WERI-Rb-1 (cell line): ENCODE measurements at regions not wholly inside any gene's neighbourhood (a gene's known extent, or its start where the extent isn't known, plus 50 kb on each side); places are given as distances from the start of the nearest gene placed in this dataset.

Experiments used
- DNase-seq: peaks from one replicate; pipeline ENCODE4 v3.0.0-alpha.2; 2020
- H3K27ac ChIP-seq: fragments of 250-450 bp; sonication (Bioruptor Pico); 2 replicates; pipeline ENCODE4 v1.5.1; 2020; ENCODE audit warnings: mild to moderate bottlenecking, moderate library complexity
- H3K27me3 ChIP-seq: fragments of 250-450 bp; sonication (Bioruptor Pico); 2 replicates; pipeline ENCODE4 v1.5.1; 2021; ENCODE audit warnings: mild to moderate bottlenecking, low read depth, moderate library complexity; ENCODE audit not compliant: insufficient read depth, severe bottlenecking
- H3K36me3 ChIP-seq: fragments of 250-450 bp; sonication (Bioruptor Pico); 2 replicates; pipeline ENCODE4 v1.5.1; 2020; ENCODE audit warnings: mild to moderate bottlenecking, moderate library complexity
- H3K4me3 ChIP-seq: 2 replicates; pipeline ENCODE4 v1.5.1; 2011; ENCODE audit warnings: low read depth, mild to moderate bottlenecking, control low read depth, low read length
- H3K9me3 ChIP-seq: fragments of 250-450 bp; sonication (Bioruptor Pico); 2 replicates; pipeline ENCODE4 v1.5.1; 2021; ENCODE audit warnings: mild to moderate bottlenecking, moderate library complexity; ENCODE audit not compliant: severe bottlenecking
- TF ChIP-seq, protein P1 (sequence below): IDR thresholded peaks from 2 replicates; pipeline ENCODE4 v1.5.1; 2011; ENCODE audit warnings: low read depth, mild to moderate bottlenecking, control low read depth, inconsistent platforms, low read length

DNA sequence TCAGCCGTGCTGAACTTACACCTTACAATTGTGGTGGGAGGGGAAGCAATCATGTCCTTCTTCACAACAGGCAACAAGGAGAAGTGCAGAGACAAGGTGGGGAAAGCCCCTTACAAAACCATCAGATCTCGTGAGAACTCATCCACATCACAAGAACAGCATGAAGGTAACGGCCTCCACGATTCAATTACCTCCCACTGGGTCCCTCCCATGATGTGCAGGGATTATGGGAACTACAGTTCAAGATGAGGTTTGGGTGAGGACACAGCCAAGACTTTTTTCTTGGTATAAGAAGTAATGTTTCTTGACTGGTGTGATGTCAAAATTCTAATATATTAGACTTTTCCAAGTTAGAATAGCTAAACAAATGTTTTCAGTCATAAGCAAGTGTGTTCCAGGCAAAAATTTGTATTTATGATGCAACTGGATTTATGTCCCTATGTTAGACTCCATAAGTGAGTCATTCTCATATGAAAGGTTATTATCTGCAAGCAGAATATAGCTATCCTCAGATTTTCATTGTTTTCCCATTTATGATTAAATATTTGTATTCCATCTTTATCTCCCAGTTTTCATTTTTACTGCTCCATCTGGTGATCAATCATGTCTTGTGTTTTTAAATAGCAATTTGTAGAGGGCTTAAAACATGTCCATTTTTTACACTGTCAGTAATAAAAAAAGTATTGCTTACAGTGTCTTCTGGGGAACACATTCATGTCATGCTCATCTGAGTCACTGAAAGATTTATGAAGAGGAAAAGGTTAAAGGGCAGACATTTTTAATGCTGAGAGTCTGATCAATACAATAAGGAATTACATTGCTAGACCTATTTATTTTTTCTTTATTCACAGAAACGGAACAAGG lies 995.2 kb upstream of the CDH2 start:
- no peak for DNase-seq
- Histone ChIP-seq H3K9me3 (no peaks in the 10 kb centered on the region), H3K4me3 (no peak overlapping the region), H3K27ac (no peak overlapping the region), H3K27me3 (no peaks in the 10 kb centered on the region), H3K36me3 (no peaks in the 10 kb centered on the region)
- TF ChIP-seq, protein P1, sequence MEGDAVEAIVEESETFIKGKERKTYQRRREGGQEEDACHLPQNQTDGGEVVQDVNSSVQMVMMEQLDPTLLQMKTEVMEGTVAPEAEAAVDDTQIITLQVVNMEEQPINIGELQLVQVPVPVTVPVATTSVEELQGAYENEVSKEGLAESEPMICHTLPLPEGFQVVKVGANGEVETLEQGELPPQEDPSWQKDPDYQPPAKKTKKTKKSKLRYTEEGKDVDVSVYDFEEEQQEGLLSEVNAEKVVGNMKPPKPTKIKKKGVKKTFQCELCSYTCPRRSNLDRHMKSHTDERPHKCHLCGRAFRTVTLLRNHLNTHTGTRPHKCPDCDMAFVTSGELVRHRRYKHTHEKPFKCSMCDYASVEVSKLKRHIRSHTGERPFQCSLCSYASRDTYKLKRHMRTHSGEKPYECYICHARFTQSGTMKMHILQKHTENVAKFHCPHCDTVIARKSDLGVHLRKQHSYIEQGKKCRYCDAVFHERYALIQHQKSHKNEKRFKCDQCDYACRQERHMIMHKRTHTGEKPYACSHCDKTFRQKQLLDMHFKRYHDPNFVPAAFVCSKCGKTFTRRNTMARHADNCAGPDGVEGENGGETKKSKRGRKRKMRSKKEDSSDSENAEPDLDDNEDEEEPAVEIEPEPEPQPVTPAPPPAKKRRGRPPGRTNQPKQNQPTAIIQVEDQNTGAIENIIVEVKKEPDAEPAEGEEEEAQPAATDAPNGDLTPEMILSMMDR, result no peak

DNA sequence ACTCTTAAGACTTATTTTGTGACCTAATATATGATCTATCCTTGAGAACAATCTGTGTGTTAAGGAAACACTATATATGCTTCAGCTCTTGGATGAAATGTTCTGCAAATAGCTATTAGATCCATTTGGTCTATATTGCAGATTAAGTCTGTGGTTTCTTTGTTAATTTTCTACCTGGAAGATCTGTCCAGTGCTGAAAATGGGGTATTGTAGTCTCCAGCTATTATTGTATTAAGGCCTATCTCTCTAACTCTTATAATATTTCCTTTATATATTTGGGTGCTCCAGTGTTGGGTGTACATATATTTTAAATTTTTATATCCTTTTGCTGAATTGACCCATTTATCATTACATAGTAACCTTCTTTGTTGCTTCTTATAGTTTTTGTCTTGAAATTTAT lies 992.7 kb upstream of the CDH2 start:
- no peaks in the 10 kb centered on the region for H3K9me3 ChIP-seq
- H3K27ac ChIP-seq, result no peak overlapping the region
- H3K27me3 ChIP-seq, result no peaks in the 10 kb centered on the region
- no peak for DNase-seq
- no peaks in the 10 kb centered on the region for H3K36me3 ChIP-seq
- H3K4me3 ChIP-seq, result no peak overlapping the region
- TF ChIP-seq, protein P1, result no peak

DNA sequence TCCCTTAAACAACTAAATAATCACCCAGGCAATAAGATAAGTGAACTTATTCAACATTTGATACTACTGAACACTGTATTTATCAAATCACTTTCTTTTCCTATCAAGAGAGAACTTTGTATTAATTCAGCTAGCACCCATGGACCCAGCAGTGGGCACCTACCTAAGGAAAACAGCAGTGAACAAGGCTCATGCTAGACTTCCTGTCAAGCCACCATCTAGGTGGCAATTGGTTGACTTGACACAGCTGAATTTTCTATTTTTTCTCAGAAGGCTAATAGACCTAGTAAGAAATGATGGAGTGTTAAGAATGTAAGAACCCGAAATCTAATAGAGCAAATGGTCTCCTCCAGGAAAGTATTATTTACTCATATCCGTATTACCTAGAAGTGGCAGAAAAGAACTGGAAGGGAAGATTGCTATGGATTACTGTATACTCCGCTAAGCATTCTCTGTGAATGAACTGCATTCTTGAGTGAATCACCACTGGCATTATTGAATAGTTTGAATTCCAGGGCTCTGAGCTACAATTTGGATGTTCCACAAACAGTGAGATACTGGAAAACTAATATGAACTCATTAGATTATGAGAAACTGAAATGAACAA lies 988.2 kb upstream of the CDH2 start:
- TF ChIP-seq, protein P1, result no peak
- Histone ChIP-seq H3K36me3 (no peaks in the 10 kb centered on the region), H3K27me3 (no peaks in the 10 kb centered on the region), H3K27ac (no peak overlapping the region), H3K9me3 (no peaks in the 10 kb centered on the region), H3K4me3 (no peak overlapping the region)
- no peak for DNase-seq

DNA sequence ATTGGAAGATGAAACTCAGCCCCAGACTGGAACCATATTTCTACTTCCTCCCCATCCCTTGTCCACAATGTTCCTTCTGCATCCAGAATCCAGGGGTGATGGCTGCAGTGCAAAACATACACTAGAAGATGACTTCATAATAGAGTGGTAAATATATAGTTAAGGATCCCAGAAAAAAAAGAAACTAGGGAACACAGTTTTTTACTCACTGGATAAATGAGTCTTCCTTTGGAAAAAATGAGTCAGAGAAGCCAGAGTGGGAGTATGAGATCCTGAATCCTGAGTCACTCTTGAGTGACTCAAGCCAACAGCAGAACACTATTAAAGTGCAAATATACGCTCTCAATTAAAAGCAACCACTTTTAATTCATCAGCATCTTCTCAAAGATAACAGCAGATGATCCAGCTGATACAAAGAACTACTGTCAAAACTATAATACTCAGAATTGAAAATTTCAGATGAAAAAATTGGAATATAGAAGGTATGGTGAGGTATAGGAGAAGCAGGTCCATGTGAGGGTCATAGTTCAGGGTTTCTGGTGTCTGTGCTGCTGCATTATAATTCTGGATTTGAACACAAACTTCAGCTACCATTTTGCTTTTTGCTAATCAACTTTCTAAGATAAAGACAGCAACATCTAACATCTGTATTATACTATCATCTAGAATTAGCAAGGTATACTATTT lies 987.2 kb upstream of the CDH2 start:
- no peaks in the 10 kb centered on the region for H3K9me3 ChIP-seq
- H3K27ac ChIP-seq, result no peak overlapping the region
- H3K4me3 ChIP-seq, result no peak overlapping the region
- no peaks in the 10 kb centered on the region for H3K27me3 ChIP-seq
- no peaks in the 10 kb centered on the region for H3K36me3 ChIP-seq
- TF ChIP-seq, protein P1, result no peak
- no peak for DNase-seq

DNA sequence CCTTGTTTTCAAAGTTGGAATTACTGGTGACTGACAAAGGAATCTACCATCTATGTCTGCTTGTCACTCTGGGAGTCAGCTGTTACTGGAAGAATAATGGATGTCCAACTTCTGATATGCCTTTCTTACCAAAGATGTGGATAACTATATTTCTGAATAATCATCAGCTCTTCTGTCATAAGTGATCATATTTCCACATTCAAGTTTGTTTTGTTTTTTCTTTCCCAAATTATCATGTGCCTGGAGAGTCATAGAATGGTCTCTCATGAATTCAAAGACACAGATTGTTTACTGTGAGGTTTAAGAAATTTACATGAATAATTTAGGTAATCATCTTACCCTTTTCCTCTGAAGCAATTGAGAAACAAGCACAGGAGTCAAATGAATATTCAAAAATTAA lies 986.7 kb upstream of the CDH2 start:
- TF ChIP-seq, protein P1, result no peak
- Histone ChIP-seq H3K9me3 (no peaks in the 10 kb centered on the region), H3K36me3 (no peaks in the 10 kb centered on the region), H3K27ac (no peak overlapping the region), H3K27me3 (no peaks in the 10 kb centered on the region), H3K4me3 (no peak overlapping the region)
- DNase-seq, result no peak
